ENCODE measurements at regions not wholly inside any gene's neighbourhood (a gene's known extent, or its start where the extent isn't known, plus 50 kb on each side); places are given as distances from the start of the nearest gene placed in this dataset.

DNA sequence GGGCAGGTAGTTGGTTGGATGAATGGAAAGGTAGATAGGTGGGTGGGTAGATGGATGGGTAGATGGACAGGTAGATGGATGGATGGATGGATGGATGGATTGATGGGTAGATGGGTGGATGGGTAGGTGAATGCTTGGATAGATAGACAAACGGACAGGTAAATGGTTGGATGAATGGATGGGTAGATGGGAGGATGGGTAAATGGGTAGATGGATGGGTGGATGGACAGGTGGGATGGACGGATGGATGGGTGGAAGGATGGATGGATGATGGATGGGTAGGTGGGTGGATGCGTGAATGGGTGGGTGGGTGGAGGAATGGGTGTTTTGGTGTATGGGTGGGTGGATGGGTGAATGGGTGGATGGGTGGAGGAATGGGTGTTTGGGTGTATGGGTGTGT, 50.1 kb upstream of the ASAP2 start:
- DNase-seq: no peak

DNA sequence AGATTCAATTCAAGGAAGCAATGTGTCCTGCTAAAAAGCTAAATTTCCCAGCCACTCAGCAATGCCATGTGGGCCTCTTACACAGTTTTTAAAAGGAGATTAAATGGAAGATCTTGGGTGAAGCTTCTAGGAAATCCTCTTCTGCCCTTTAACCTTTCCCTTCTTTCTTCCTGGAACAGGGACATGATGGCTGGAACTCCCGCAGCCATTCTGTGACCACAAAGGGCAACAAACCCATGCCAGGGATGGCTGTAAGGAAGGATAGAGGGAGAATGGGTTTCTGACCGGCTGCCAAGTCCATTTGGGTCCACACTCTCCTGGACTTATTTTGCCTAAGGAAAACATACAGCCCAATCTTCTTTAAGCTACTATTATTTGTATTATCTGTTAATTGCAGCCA, 52.6 kb upstream of the ASAP2 start:
- DNase-seq: no peak

DNA sequence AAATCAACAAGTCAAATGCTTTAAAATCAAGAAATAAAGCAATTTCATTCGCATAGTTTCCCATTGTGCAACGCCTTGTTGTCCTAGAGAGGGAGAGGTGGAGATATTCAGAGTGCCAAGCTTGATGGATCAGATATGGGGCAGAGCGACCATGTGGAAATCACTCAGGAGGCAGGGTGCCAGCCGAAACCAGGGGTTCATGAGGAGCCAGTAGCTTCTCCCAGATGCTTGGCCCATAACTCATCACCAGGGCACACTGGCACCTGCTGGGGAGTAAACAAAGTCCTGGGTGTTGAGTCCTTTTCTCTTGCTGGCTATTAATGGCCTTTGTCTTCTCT, 53.0 kb upstream of the ASAP2 start:
- DNase-seq: no peak

DNA sequence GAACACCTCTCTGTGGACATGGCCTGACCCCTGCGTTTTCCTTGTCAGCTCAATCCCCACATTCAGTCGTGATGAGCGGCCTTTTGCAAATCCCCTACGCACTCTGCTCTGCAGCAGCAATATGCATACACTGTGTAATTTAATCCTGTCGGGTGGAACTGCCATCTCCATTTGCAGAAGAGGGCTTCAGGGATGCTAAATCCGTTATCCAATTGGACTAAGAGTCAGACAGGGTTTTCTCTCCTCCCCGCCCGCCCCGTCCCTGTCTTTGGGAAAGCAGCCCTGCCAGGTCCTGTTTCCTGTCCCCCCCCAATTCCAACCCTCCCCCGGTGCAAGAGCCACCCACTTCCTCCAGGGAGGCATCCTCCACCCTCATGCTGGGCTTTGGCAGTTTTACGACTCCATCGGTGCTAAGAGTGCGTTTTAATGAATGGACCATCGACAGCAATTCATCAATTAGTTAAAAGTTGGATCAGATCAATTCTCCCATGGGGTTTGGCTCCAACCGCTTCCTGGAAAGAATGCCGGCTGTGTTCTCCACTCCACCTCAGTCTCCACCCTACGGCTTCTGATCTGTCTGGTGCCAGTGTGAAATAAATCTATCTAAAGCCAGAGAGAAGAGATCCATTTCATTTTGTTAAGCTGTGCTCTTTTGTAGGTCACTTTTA, 53.5 kb upstream of the ASAP2 start:
- DNase-seq: no peak

DNA sequence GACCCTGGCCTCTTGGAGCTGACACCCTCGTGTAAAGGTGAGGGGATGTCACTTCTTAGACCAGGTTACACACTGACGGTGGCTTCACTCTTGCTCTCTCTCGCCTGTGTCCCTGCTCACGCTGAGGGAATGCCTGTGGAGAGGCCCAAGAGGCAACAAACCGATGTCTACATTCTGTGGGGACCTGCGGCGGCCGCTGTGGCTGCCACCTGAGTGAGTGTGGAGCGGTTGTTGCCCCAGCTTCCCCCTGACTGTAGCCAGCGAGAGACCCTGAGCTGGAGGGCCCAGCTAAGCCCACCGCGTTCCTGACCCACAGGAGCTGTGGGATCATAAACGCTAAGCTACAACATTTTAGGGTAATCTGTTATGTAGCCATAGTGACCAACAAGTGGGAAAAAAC, 55.7 kb upstream of the ASAP2 start:
- no peak for DNase-seq

DNA sequence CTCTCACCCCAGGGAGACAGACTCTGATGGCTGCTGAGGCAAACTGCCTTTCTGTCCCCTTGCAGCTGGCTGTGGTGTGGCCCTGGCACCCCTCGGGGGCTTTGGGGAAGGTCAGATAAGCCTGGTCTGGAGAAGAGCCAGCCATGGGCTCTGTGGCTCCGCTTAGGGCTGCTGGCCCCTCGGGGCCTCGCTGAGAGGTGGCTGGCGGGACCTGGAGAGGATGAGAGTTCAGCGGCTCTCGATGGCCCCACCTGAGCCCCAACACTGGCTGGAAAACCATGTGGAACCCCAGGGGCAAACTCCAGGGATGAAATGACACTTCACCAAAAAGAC, 56.1 kb upstream of the ASAP2 start:
- no peak for DNase-seq

DNA sequence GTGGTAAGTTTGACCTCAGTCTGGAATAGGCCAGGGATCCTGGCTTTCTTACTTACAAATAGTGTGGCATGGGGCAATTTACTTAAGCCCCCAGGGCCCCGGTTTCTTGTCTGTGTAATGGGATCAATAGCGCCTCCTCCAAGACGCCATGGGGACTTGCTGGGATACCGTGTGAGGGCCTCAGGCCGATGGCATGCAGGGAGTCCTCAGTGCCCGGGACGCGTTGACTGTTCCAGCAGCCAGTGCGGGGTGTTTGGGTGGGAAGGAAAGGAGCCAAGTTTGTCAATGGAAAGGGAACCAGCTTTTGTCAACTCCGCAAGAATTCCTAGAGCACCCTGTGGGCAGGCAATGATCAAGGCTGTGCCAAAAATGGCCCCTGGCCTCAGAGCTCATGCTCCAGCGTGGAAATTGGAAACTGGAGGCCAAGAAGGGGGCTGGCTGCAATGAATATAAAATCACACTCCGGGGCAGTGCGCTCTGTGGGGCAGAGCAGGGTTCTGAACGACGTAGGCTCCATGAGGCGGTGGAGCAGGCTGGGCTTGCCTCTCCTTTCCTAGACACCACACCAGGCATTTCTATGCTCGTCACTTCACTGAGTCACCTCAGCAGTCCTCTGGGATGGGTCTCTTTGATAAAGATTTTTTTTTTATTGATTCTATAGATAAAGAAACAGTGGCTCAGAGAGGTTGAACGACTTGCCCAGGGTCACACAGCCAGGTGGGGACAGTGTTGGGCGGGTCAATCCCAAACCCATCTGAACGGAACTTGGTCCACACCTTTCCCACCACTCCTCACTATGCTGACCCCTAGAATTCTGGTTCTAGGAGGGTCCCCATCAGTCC, 56.7 kb upstream of the ASAP2 start:
- DNase-seq: no peak

DNA sequence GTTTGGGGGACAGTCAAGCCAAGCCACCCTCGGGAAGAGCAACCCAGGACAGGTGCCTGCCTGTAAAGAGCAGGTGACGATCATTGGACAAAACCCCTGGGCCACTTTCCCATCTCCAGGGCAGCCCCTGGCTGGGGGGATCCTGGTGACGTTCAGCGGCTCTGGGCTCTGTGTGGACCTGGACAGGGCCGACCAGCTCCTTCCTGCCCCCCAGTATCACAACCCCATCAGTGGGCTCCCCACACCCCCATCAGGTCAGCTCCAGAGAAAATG, 57.3 kb upstream of the ASAP2 start:
- DNase-seq: no peak

DNA sequence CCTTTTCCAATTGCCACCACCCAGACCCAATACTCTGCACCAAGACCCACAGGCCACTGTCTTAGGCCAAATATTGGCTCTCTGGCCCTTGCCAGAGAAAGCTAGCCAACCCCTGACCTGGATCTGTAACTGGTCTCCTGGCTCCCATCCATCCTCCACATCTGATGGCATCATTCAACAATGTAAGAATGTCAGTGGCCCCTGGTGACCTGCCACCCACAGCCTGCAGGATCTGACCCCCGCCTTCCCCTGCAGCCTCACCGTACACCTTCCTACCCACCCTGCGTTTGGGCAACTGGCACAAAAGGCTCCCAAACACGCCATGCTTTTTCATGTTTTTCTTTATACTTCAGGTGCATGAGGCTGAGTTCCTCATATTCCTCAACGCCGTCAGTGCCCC, 60.0 kb upstream of the ASAP2 start:
- DNase-seq: no peak

DNA sequence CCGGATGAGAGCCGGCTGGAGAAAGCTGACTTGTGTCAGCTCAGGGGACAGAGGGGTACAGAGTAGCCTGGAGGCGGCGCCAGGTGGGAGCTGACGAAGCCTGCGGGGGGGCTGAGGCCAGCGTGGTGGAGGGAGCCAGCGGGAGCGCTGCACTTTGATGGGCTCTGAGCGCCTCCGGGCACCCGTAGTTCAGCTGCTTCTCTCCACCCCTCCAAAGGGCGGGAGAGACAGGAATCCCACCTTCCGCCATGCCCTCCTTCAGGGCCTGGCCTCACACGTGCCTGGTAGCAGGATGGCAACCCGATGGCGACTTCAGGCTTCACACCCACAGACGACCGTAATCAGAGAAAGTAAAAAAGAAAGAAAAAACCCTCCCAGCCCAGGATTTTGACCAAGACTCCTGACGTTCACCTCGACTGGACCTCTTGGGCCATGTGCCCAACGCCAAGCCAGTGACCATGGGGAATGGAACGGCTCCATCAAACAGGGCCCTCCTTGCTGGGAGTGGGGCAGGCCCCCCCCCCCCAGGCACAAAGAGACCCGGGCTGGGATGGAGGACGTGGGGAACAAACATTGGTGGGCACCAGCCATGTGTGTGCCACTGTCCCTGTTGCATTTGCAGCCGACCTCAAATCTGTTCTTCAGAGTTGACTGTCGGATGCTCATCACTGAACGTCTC, 60.7 kb upstream of the ASAP2 start:
- no peak for DNase-seq

DNA sequence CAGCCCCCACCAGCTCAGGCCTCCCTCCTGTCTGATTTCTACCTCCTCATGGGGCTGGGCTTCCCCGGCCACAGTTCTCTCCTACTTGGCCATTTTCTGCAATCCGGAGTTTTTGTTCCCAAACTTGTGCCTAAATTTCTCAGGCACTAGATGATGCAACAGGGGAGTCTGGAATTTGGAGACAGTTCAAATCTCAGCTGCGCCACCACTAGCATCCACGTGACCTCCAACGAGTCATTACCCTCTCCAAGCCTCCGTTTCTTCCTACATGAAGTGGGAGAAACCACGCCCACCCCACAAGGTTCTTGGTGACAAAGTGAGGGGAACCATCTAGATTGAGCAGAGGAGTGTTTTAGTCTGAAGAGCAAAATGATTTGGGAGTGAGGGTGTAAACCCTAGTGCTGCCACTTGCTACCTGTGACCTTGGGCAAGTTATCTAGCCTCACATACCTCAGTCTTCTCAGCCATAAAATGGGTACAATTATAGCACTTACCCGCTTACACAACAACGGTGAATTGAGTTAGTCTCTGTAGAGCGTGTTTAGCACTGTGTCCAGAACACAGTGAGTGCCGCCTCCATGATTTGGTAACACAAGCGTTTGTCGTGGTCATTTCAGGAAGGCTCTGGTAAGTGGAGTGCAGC, 61.4 kb upstream of the ASAP2 start:
- DNase-seq: no peak

DNA sequence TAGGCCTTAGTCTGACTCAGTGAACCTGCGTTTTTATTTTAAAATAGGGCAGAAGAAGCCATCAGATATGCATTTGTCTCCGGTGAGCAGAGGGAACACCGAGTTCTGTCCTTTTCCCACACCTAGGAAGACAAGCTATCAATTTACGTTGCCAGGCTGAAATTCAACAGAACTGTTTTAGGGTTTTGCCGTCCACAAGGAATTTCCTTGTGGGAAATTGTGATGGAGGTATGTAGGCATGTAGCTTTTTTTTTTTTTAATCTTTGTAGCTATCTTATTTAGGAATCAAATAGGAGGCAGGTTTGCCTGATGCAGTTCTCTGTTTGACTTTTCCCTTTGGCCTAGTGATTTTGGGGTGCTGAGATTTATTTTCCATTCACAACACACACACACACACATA, 62.0 kb upstream of the ASAP2 start:
- no peak for DNase-seq

DNA sequence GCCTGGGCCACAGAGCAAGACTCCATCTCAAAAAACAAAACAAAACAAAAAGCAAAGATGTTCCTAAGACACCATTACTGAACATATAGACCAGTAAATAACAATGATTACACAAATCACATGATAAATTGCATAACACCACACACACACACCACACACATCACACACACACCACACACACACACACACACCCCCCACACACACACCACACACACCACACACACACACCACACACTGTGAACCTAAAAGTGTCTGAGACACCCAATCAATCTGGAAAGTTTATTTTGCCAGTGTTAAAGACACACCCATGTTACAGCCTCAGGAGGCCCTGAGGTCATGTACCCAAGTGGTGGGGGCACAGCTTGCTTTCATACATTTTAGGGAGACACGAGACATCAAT, 62.6 kb upstream of the ASAP2 start:
- DNase-seq: no peak

DNA sequence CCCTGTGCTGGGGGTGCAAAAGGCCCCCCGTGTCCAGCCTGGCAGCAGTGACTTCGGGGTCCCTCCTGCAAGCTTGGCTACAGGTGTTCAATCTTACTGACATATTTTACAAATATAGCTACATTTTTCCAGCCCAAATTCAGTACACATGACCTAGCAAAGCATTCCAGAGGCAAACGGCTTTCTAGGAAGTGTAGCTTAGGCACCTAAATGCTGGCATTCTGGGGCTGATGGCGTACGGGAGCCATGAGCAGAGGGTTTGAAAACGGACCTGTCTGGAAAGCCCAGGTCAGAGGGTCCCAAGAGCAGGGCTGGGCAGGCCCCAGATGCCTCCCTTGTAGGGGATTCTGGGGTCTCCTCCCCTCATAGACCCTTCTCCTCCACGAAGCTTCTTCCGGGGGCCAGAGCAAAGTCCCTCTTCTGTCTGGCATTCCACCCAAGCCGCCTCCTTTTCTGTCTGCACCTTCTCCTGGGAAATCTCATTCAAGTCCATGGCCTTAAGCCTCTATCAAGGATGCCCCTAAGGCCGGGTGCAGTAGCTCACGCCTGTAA, 63.3 kb upstream of the ASAP2 start:
- no peak for DNase-seq

DNA sequence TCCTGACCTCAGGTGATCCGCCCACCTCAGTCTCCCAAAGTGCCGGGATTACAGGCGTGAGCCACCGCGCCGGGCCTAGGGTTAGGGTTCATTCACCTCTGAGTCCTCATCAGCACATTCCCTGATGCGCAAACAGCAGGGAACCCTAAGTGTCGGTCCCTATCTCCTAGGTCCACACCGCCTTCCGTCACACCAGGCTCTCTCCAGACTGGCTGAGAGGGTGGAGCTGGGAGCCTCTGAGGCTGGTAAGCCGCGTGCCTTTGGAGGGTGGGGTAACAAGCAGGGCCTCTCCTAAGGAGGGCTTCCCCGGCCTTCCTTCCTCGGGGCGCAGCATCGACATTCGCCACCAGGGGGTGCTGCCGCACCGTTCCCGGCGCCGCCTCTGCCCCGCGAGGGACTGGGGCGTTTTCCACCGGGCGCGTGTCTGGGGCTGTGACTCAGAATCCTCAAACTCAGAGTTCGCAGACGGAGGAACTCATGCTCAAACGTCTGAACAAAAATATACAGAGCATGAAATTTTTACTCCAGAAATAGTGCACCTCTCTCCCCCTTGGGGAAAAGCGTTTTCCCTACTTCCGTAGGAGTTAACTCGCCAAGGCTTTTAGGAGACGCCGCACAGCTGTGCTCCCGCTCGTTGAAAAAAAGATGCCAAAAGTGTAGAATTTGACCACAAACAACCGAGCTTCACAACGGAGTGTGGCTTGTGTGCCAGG, 63.9 kb upstream of the ASAP2 start:
- peak; percentile 6 for DNase-seq

DNA sequence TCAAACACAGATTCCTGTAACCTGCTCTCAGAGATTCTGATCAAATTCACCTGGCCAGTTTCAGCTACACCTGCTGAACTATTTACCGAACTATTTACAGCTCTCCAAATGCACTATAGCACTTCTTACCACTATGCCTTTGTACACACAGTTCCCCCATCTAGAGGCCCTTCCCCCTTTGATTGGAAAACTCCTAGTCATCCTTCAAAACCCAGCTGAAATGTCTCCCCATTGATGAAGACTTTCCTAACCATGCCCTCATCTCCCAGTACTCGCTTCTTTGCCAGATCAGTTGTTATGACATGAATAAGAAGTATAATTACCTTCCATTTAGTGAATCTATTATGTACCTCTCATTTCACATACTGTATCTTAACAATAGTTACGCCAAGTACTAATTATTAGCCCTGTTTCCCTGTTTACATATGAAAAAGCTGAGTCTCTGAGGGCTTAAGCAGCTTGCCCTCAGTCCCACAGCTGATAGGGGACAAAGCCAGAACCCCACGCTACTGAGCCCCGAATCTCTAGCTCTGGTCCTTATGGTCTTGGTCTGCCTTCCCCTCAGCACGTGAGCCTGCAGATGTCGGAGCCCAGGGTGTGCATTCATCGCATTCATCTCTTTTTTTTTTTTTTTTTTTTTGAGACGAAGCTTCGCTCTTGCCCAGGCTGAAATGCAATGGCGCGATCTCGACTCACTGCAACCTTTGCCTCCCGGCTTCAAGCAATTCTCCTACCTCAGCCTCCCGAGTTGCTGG, 64.7 kb upstream of the ASAP2 start:
- no peak for DNase-seq

DNA sequence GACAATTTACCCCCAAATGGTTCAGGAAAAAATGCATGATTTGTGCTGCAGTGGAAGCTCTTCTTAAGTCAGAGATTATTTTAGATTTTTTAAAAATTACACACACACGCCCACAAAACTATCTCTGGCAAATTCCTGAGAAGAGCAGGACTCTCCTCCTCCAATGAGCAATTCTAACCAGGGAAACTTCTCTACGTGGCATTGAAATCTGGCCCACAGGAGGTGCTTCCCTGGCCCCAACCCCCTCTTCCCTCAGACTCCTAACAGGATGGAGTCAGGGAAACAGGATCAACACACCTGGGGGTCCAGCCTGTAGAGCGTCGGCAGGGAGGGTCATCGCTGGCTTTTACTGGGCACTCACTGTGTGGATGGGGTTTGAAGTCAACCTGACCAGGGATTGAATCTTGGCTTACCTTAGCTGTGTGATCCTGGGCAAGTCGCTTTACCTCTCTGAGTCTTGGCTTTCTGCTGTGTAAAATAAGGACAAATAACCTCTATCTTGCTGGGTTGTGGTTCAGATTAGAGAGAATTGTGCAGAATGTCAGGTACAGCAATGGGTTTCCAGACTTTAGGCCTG, 65.4 kb upstream of the ASAP2 start:
- DNase-seq: no peak

DNA sequence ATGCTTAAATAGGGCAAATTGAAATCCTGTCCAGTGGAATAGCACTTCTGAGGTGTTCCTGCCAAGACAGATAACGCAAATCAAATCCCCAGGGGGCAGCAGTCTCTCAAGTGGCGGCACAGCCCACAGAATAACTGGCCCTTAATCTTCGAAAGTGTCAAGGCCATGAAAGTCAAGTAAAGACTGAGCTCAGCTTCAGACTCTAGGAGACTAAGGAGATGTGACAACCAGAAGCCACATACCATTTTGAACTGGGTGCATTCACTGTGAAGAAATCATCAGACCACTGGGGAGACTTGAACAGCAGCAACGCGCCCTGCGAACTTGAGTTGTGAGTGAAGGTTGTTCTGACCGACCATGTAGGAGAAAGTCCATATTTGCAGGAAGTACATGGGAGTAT, 66.0 kb upstream of the ASAP2 start:
- no peak for DNase-seq

DNA sequence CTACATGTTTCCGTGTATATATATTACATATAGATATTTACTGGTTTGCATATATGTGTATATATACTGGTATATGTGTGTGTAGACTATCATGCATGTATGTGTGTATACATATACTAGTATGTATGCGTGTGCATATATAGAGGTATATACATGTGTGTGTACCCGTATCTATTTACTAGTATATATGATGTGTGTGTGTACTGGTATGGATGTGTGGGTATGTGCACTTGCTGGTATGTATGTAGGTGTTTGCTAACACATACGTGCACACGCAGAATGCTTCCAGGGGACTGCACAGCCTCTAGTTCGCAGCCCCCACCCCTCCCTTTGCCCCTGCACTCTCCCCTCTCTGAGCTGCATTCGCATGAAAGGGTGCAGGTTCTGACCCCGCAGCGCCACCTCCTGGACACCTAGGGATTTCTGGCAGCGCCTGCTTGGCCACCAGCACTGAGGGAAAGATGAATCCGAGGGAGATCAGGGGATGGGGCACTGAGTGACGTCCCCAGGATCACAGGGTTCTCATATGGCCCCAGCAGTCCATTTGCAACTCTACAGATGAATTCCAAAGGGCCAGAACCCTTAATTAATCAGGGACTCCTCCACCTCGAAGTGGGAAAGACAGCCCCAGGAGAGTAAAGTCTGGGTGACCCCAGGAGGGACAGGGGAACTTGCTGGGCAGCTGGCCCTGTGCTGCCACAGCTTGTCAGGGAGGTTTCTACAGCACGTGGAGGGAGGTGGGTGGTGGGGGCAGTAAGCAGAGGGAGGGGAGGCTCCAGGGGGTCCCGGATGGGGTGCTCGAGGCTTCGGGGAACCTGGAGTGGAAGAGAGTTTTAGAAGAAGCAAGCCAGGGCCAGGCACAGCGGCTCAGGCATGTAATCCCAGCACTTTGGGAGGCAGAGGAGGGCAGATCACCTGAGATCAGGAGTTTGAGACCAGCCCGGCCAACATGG, 66.8 kb upstream of the ASAP2 start:
- DNase-seq: peak; percentile 23

DNA sequence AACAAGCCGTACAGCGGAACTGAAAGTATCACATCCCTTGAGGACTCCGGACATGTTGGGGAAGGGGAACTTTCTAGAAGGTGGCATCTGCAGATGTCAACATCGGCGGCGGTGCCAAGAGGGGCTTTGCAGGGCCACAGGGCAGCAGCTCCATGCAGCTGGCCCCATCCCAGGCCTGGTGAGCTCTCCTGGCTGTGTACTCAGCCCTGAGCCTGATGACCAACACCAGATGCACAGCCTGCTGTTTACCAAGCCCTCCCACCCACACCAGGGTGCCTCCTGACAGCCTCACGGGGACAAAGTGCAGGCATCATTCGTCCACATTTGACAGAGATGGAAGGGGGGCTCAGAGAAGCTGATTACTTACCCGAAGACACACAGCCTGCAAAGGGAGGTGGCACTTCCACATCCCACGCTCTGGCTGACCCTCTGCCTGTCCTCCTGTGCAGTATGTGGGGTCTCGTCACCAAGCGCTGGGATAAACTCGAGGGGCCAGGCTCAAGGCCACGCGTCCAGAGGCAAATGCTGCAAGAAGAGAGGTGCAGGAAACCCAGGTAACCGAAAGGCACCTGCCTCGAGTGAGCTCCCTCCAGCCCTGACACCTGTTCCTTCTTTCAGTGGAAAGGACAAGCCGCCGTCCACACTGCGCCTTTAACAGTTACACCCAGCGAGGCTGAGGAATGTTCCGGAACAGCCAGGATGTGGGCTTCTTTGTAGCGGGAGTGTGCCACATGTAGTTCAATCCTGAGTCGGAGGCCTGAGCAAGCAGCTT, 69.0 kb upstream of the ASAP2 start:
- no peak for DNase-seq

Data from NCI-H2029 (cell line).